HCT116 (cell line): ENCODE measurements at regions not wholly inside any gene's neighbourhood (a gene's known extent, or its start where the extent isn't known, plus 50 kb on each side); places are given as distances from the start of the nearest gene placed in this dataset.

Experiments
- CBX3 ChIP-seq: IDR thresholded peaks from 2 replicates; pipeline ENCODE4 v1.6.1; 2012; ENCODE audit warnings: low read depth
- CTCF ChIP-seq, 3 experiments: fragments of 200-600 bp in 1 of 3; sonication (generic) in 1 of 3; IDR thresholded peaks in 2 of 3; conservative IDR thresholded peaks in 1 of 3; 2 replicates each; pipeline ENCODE4 v1.5.1; 2012 to 2017; ENCODE audit warnings: low read depth in 2 of 3, low read length in 2 of 3, antibody characterized with exemption in 1 of 3, borderline replicate concordance in 1 of 3, control low read depth in 1 of 3, mild to moderate bottlenecking in 1 of 3, mixed read lengths in 1 of 3, mixed run types in 1 of 3, moderate library complexity in 1 of 3; ENCODE audit not compliant: insufficient read depth in 1 of 3
- EGR1 ChIP-seq: IDR thresholded peaks from 2 replicates; pipeline ENCODE4 v1.6.1; 2012; ENCODE audit warnings: low read depth
- EZH2phosphoT487 ChIP-seq: fragments of 200-600 bp; IDR thresholded peaks from 2 replicates; pipeline ENCODE4 v1.6.1; 2018; ENCODE audit warnings: antibody characterized with exemption, borderline replicate concordance
- JUND ChIP-seq: IDR thresholded peaks from 2 replicates; pipeline ENCODE4 v1.6.1; 2012
- POLR2AphosphoS5 ChIP-seq: IDR thresholded peaks from 2 replicates; pipeline ENCODE4 v1.6.1; 2011; ENCODE audit warnings: mild to moderate bottlenecking, low read depth, low read length, moderate library complexity
- SIN3A ChIP-seq: IDR thresholded peaks from 2 replicates; pipeline ENCODE4 v1.6.1; 2012; ENCODE audit warnings: low read depth
- SRF ChIP-seq: IDR thresholded peaks from 2 replicates; pipeline ENCODE4 v1.6.1; 2012; ENCODE audit warnings: low read depth
- TF ChIP-seq, protein P1 (sequence below): IDR thresholded peaks from 2 replicates; pipeline ENCODE4 v1.6.1; 2012; ENCODE audit warnings: low read depth
- TF ChIP-seq, protein P2 (sequence below): IDR thresholded peaks from 2 replicates; pipeline ENCODE4 v1.6.1; 2012

GRCh38 chr1:36583080-36583479, 100.4 kb upstream of the CSF3R start (continued):
- TF ChIP-seq, protein P1, sequence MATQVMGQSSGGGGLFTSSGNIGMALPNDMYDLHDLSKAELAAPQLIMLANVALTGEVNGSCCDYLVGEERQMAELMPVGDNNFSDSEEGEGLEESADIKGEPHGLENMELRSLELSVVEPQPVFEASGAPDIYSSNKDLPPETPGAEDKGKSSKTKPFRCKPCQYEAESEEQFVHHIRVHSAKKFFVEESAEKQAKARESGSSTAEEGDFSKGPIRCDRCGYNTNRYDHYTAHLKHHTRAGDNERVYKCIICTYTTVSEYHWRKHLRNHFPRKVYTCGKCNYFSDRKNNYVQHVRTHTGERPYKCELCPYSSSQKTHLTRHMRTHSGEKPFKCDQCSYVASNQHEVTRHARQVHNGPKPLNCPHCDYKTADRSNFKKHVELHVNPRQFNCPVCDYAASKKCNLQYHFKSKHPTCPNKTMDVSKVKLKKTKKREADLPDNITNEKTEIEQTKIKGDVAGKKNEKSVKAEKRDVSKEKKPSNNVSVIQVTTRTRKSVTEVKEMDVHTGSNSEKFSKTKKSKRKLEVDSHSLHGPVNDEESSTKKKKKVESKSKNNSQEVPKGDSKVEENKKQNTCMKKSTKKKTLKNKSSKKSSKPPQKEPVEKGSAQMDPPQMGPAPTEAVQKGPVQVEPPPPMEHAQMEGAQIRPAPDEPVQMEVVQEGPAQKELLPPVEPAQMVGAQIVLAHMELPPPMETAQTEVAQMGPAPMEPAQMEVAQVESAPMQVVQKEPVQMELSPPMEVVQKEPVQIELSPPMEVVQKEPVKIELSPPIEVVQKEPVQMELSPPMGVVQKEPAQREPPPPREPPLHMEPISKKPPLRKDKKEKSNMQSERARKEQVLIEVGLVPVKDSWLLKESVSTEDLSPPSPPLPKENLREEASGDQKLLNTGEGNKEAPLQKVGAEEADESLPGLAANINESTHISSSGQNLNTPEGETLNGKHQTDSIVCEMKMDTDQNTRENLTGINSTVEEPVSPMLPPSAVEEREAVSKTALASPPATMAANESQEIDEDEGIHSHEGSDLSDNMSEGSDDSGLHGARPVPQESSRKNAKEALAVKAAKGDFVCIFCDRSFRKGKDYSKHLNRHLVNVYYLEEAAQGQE, result no peak
- no peak for TF ChIP-seq JUND
- TF ChIP-seq EGR1, result no peak
- no peak for TF ChIP-seq CBX3
- no peak for TF ChIP-seq POLR2AphosphoS5
- TF ChIP-seq SRF, result no peak
- TF ChIP-seq SIN3A, result no peak
- TF ChIP-seq, protein P2, sequence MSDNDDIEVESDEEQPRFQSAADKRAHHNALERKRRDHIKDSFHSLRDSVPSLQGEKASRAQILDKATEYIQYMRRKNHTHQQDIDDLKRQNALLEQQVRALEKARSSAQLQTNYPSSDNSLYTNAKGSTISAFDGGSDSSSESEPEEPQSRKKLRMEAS, result no peak
- no peak for TF ChIP-seq EZH2phosphoT487
- TF ChIP-seq CTCF (IDR thresholded peaks at IDR 0.05 in 2 of 3, conservative IDR thresholded peaks at IDR 0.05 in 1 of 3; ENCODE audit: borderline replicate concordance in 1 of 3, insufficient read depth in 1 of 3, low read depth in 2 of 3, low read length in 2 of 3), result no peak
